ENCODE measurements at regions not wholly inside any gene's neighbourhood (a gene's known extent, or its start where the extent isn't known, plus 50 kb on each side); places are given as distances from the start of the nearest gene placed in this dataset.

DNA sequence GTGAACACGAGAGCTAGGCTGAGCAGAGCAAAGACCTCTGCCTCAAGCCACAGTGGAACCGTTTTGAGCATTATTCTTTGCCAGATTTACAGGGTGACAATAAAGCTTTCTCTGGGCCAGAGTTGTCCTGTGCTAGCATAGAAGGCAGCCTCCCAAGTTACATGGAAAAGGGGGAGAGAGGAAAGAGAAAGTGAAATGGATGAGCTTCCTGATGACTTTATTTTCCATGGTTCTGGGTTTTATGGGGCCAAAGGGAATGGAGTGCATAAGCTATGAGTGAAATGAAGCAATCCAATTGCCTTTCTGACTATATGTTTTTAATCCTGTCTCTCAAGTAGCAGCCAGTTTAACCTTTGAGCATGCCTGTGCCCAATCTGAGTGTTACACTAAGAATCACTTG lies 428.4 kb downstream of the COG6 start:
- DNase-seq (no peak), ATAC-seq (ENCODE audit: poor library complexity) (no peak)
- H3K4me3 ChIP-seq (ENCODE audit: low read length): no peak overlapping the region
- no peaks in the 10 kb centered on the region for H3K36me3 Mint-ChIP-seq (ENCODE audit: low read depth)
- CTCF ChIA-PET: interaction anchor here (1.2 kb wide), 1 partner anchor 15 kb away, joined by 3 read pairs; no protein-coding TSS in a partner anchor
- H3K4me1 ChIP-seq (ENCODE audit: insufficient read depth, low read length): no peaks in the 10 kb centered on the region
- peaks cover 4% of the 10 kb centered on the region for H3K9me3 Mint-ChIP-seq
- H3K27me3 Mint-ChIP-seq: no peaks in the 10 kb centered on the region
- intact Hi-C loops (cut with DNase I, micrococcal nuclease): no loop called here
- peaks cover 0 to 3% of the 10 kb centered on the region in 2 experiments for H3K9me3 ChIP-seq (ENCODE audit: control insufficient read depth in 1 of 2, insufficient read depth in 1 of 2, low read length in 2 of 2)
- no peaks in the 10 kb centered on the region for H3K4me1 Mint-ChIP-seq (ENCODE audit: low read depth)
- no peaks in the 10 kb centered on the region for H3K27me3 ChIP-seq (ENCODE audit: control insufficient read depth in 1 of 2, insufficient read depth in 2 of 2, low read length in 2 of 2)
- TF ChIP-seq CTCF (IDR thresholded peaks at IDR 0.05): no peak
- H3K4me3 Mint-ChIP-seq: no peak overlapping the region
- no peak overlapping the region for H3K27ac Mint-ChIP-seq
- no peaks in the 10 kb centered on the region for H3K36me3 ChIP-seq (ENCODE audit: insufficient read depth, low read length)
- POLR2A ChIA-PET: no interaction called here
- no peak overlapping the region for H3K27ac ChIP-seq (ENCODE audit: low read depth in 1 of 2, low read length in 2 of 2)

DNA sequence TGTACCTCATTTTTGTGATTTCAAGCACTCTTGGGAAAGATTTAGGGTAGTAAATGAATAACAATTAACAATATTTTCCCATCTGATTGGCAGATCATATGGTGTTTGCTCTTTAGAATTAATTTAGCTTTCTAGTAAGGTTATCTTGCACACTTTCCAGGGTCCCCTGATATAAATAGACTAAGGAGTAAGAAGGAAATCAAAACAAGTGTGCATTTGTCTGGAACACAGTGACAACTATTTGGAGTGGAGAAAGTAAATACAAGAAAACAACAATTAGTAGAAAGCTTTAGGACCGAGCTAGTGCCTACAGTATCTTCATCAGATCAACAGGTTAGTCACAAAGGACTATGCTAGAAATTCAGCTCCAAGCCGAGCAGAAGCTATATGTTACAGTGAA lies 429.5 kb downstream of the COG6 start:
- H3K36me3 ChIP-seq (ENCODE audit: insufficient read depth, low read length): no peaks in the 10 kb centered on the region
- Mint-ChIP-seq H3K27ac (no peak overlapping the region), H3K36me3 (ENCODE audit: low read depth) (no peaks in the 10 kb centered on the region), H3K4me3 (no peak overlapping the region), H3K9me3 (peaks cover 4% of the 10 kb centered on the region), H3K27me3 (no peaks in the 10 kb centered on the region), H3K4me1 (ENCODE audit: low read depth) (no peaks in the 10 kb centered on the region)
- TF ChIP-seq CTCF (IDR thresholded peaks at IDR 0.05): no peak
- no peaks in the 10 kb centered on the region for H3K4me1 ChIP-seq (ENCODE audit: insufficient read depth, low read length)
- H3K4me3 ChIP-seq (ENCODE audit: low read length): no peak overlapping the region
- no peak for DNase-seq
- H3K27ac ChIP-seq (ENCODE audit: low read depth in 1 of 2, low read length in 2 of 2): no peak overlapping the region
- no peaks in the 10 kb centered on the region for H3K27me3 ChIP-seq (ENCODE audit: control insufficient read depth in 1 of 2, insufficient read depth in 2 of 2, low read length in 2 of 2)
- POLR2A ChIA-PET: interaction anchor here (0.6 to 0.7 kb wide), 2 partner anchors 15 to 99 kb away, joined by 3 read pairs; no protein-coding TSS in a partner anchor
- peaks cover 0 to 3% of the 10 kb centered on the region in 2 experiments for H3K9me3 ChIP-seq (ENCODE audit: control insufficient read depth in 1 of 2, insufficient read depth in 1 of 2, low read length in 2 of 2)
- CTCF ChIA-PET: no interaction called here
- intact Hi-C loops (cut with DNase I, micrococcal nuclease): no loop called here
- no peak for ATAC-seq (ENCODE audit: poor library complexity)

GRCh38 chr13:40087091-40088002 lies 431.9 kb downstream of the COG6 start:
- ChIA-PET CTCF (no interaction called here), POLR2A (no interaction called here)
- no peak overlapping the region for H3K27ac ChIP-seq (ENCODE audit: low read depth in 1 of 2, low read length in 2 of 2)
- no peak for TF ChIP-seq CTCF (IDR thresholded peaks at IDR 0.05)
- H3K4me1 Mint-ChIP-seq (ENCODE audit: low read depth): no peaks in the 10 kb centered on the region
- H3K27me3 ChIP-seq (ENCODE audit: control insufficient read depth in 1 of 2, insufficient read depth in 2 of 2, low read length in 2 of 2): no peaks in the 10 kb centered on the region
- DNase-seq (no peak), ATAC-seq (ENCODE audit: poor library complexity) (no peak)
- H3K9me3 ChIP-seq (ENCODE audit: control insufficient read depth in 1 of 2, insufficient read depth in 1 of 2, low read length in 2 of 2): peaks cover 0 to 3% of the 10 kb centered on the region in 2 experiments
- H3K4me3 ChIP-seq (ENCODE audit: low read length): no peak overlapping the region
- H3K9me3 Mint-ChIP-seq: no peaks in the 10 kb centered on the region
- no peak overlapping the region for H3K27ac Mint-ChIP-seq
- H3K4me1 ChIP-seq (ENCODE audit: insufficient read depth, low read length): no peaks in the 10 kb centered on the region
- H3K4me3 Mint-ChIP-seq: no peak overlapping the region
- H3K36me3 ChIP-seq (ENCODE audit: insufficient read depth, low read length): no peaks in the 10 kb centered on the region
- no peaks in the 10 kb centered on the region for H3K36me3 Mint-ChIP-seq (ENCODE audit: low read depth)
- no peaks in the 10 kb centered on the region for H3K27me3 Mint-ChIP-seq
- intact Hi-C loops (cut with DNase I, micrococcal nuclease): no loop called here
